ENCODE measurements at regions not wholly inside any gene's neighbourhood (a gene's known extent, or its start where the extent isn't known, plus 50 kb on each side); places are given as distances from the start of the nearest gene placed in this dataset.

DNA sequence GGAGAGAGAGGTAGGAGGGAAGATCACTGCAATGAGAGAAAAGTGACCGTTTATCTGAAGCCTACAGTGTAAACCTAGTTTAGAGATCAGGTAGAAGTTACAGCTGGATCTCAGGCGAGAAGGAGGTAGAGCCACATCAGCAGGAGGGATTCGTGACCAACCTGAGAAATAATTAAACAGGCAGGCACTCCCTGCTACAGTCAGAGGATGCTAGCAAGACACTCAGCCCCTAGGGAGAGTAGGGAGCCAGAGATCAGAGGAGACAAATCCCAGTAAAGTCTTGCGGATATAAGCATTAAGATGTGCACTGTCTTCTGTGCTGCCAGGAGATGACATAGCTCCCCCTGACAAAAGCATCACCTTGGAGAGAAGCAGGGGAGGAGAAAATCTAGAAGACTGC lies 629.1 kb upstream of the SLC39A10 start:
- ChIA-PET CTCF (no interaction called here), POLR2A (no interaction called here)
- Mint-ChIP-seq H3K9me3 (no peaks in the 10 kb centered on the region), H3K27ac (no peak overlapping the region), H3K4me1 (ENCODE audit: low read depth) (no peaks in the 10 kb centered on the region), H3K27me3 (peaks cover 5% of the 10 kb centered on the region), H3K4me3 (no peak overlapping the region), H3K36me3 (no peaks in the 10 kb centered on the region)
- intact Hi-C loops (cut with micrococcal nuclease), result no loop called here
- DNase-seq, result no peak

DNA sequence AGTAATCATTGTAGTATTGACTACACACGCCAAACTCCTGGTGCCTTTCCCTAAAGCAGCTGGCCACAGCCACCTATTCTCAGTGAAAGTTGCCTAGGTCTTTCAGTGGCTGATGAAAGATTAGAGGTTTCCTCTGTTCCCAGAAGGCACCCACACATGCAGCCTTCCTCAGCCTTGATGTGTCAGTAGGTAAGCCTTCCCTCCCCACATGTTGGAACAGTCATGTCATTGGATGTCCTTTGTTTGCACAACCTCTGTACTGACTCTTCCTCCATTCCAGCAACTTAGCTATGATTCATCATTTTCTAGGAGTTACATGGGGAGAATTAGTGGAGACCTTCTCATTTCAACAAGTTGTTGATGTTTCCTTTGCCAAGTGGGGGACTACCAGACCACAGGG lies 630.8 kb upstream of the SLC39A10 start:
- H3K4me1 Mint-ChIP-seq (ENCODE audit: low read depth), result peaks cover 8% of the 10 kb centered on the region
- H3K36me3 Mint-ChIP-seq, result no peaks in the 10 kb centered on the region
- ChIA-PET POLR2A (no interaction called here), CTCF (no interaction called here)
- no peak overlapping the region for H3K4me3 Mint-ChIP-seq
- H3K9me3 Mint-ChIP-seq, result no peaks in the 10 kb centered on the region
- H3K27me3 Mint-ChIP-seq, result peaks cover 5% of the 10 kb centered on the region
- no peak for DNase-seq
- no peak overlapping the region for H3K27ac Mint-ChIP-seq
- intact Hi-C loops (cut with micrococcal nuclease), result no loop called here

DNA sequence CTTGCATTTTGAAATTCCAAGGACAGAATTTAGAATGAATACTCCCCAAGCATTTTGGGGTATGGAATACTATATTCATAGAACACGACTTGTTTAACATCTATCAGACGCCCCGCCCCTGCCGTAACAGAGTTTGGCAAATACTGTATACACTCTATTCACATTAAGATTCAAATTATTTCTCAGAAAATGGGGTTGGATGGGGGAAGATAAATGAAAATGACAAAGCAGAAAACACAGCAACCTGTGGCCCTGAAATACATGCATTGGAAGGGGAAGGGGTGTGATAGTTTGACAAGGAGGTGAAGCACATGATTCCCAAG lies 634.6 kb upstream of the SLC39A10 start:
- DNase-seq, result no peak
- POLR2A ChIA-PET, result no interaction called here
- Mint-ChIP-seq H3K9me3 (no peaks in the 10 kb centered on the region), H3K27ac (no peak overlapping the region), H3K4me1 (ENCODE audit: low read depth) (peaks cover 8% of the 10 kb centered on the region), H3K27me3 (peaks cover 5% of the 10 kb centered on the region), H3K4me3 (no peak overlapping the region), H3K36me3 (no peaks in the 10 kb centered on the region)
- CTCF ChIA-PET, result no interaction called here
- intact Hi-C loops (cut with micrococcal nuclease), result no loop called here

DNA sequence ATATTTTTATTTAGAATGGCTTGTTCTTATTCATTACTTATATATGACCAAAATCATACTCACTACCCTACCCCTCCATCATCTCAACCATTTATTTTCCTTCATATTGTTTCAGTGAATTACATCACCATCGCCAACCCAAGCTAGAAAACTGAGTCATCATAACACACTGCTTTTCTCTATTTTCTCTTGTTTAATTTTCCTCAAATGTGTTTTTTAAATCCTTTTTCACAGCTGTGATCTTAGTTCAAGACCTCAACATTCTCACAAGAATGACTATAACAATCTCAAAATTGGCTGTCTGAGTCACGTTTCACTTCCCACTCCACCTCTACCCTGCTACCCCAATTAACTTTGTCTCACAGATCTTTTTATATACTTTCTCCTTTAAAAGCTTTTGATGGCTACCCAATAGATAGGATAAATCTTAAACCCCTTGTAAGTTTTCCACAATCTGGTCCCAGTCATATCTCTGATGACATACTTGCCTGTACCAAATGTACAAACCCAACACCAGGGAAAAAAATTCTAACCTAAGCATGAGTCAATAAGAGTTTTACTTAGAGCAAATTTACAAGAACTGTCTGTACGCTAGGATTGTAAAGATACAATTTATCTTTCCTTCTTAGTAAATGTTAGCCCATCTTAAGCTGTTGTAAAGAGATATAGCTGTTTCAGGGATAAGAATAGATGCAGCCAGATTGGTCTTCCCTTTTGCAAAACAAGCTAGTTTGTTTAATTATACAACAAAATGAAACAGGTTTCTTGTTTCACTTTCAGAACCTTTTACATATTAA lies 635.1 kb upstream of the SLC39A10 start:
- no peaks in the 10 kb centered on the region for H3K36me3 Mint-ChIP-seq
- DNase-seq, result no peak
- ChIA-PET CTCF (interaction anchor here (0.5 kb wide), 1 partner anchor 1057 kb away, joined by 3 read pairs; no protein-coding TSS in a partner anchor), POLR2A (no interaction called here)
- H3K4me1 Mint-ChIP-seq (ENCODE audit: low read depth), result peaks cover 8% of the 10 kb centered on the region
- H3K27me3 Mint-ChIP-seq, result peaks cover 4% of the 10 kb centered on the region
- H3K4me3 Mint-ChIP-seq, result no peak overlapping the region
- H3K9me3 Mint-ChIP-seq, result no peaks in the 10 kb centered on the region
- H3K27ac Mint-ChIP-seq, result peak overlapping the region; percentile 5
- intact Hi-C loops (cut with micrococcal nuclease), result no loop called here

DNA sequence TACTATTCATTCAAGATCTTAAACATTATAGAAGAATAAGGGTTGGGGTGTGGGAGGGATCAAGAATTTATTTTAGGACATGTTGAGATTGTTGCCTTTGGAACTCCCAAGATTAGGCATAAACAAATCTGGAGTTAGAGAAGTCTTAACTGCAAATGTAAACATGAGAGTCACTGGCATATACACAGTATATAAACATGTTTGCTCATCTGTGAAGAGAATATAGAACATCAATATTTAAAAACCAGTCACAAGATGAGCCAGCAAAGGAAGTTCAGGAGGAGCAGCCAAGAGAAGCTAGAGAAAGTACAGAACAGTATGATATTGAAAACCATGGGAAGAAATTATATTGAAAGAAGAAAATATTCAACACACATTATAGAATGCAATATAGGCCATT lies 638.6 kb upstream of the SLC39A10 start:
- intact Hi-C loops (cut with micrococcal nuclease), result no loop called here
- no peaks in the 10 kb centered on the region for H3K9me3 Mint-ChIP-seq

DNA sequence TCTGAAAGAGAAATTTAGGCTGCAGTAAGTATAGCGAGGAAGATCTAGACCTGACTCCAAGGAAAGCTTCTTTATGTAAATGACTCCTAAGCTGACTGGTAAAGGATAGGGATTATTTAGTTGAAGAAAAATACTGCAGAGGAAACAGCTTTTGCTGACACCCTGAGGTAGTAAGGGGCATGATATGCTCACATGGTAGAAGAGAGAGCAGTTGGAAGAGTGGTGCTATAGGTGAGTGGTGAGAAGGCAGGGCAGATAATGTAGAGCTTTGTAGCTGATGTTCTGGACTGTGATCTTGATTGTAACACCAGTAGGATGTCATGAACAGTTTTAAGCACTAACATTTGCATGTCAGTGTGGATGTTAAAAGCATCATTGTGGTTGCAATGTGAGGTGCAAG lies 639.1 kb upstream of the SLC39A10 start:
- intact Hi-C loops (cut with micrococcal nuclease), result no loop called here
- no peak overlapping the region for H3K27ac Mint-ChIP-seq
- H3K4me3 Mint-ChIP-seq, result no peak overlapping the region
- H3K4me1 Mint-ChIP-seq (ENCODE audit: low read depth), result peaks cover 8% of the 10 kb centered on the region
- H3K36me3 Mint-ChIP-seq, result no peaks in the 10 kb centered on the region
- POLR2A ChIA-PET, result no interaction called here
- no peaks in the 10 kb centered on the region for H3K9me3 Mint-ChIP-seq
- no peak for DNase-seq
- H3K27me3 Mint-ChIP-seq, result no peaks in the 10 kb centered on the region
- CTCF ChIA-PET, result no interaction called here

More for the DNA sequence above, 638.6 kb upstream of the SLC39A10 start:
- no peak overlapping the region for H3K27ac Mint-ChIP-seq
- peaks cover 8% of the 10 kb centered on the region for H3K4me1 Mint-ChIP-seq (ENCODE audit: low read depth)
- ChIA-PET CTCF (no interaction called here), POLR2A (no interaction called here)
- no peak overlapping the region for H3K4me3 Mint-ChIP-seq
- no peaks in the 10 kb centered on the region for H3K36me3 Mint-ChIP-seq
- H3K27me3 Mint-ChIP-seq, result no peaks in the 10 kb centered on the region
- no peak for DNase-seq

DNA sequence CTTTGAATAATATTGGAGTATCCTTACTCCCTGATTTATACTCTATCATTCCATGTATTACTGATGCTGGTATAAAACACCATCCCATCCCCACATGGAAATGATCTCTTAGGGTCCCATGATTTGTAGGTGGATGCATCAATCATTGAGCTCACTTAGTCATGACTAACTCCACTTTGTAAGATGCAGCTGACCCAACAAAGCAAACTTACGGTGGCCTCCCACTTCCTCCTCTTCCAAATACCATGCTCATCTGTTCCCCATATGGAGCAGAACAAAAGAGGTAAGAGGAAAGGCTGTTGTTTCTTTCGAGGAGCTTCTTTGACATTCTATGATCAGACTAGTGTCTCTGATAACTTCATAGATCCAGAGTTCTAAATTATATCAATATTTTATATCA lies 640.2 kb upstream of the SLC39A10 start:
- H3K4me3 Mint-ChIP-seq, result no peak overlapping the region
- POLR2A ChIA-PET, result no interaction called here
- no peaks in the 10 kb centered on the region for H3K9me3 Mint-ChIP-seq
- no peak overlapping the region for H3K27ac Mint-ChIP-seq
- peaks cover 3% of the 10 kb centered on the region for H3K4me1 Mint-ChIP-seq (ENCODE audit: low read depth)
- no peaks in the 10 kb centered on the region for H3K27me3 Mint-ChIP-seq
- DNase-seq, result no peak
- intact Hi-C loops (cut with micrococcal nuclease), result no loop called here
- no peaks in the 10 kb centered on the region for H3K36me3 Mint-ChIP-seq
- CTCF ChIA-PET, result no interaction called here

DNA sequence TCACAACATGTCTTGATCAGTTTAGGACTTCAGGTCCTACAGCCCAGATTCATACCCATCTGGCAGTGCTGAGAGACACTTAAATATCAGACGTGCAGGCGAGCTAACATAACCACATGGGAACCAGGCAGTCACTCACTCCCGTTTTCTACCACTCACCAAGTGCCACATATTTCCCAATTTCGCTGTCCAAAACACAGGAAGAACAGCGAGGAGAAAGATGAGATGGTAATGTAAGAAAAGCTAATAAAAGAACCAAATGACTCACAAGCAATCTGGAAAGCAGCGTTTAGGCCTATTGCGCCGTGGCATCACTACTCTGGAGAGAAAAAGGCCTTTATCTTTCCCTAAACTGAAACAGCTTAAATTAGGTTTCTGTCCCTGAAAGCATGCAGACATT lies 647.8 kb upstream of the SLC39A10 start:
- CTCF ChIA-PET, result no interaction called here
- Mint-ChIP-seq H3K4me3 (no peak overlapping the region), H3K27ac (no peak overlapping the region)

DNA sequence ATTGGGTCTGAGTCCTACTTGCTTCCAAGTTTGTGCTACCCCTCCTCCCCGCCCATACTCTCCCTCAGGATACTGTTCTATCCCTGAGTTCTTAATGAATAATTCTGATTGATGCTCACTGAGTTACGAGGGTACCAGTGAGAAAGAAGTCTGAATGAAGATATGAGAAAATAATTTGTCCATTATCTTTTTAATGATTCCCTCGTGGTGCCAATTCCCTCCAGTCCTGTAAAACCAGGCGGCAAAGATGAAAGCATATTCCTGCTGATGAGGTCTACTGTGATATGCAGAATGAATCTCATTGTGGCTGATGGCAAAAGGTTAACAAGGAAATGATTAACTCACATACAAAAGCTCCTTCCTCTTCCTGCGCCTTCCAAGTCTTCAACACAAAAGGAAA lies 650.2 kb upstream of the SLC39A10 start:
- Mint-ChIP-seq H3K4me3 (no peak overlapping the region), H3K4me1 (ENCODE audit: low read depth) (no peaks in the 10 kb centered on the region), H3K27me3 (peaks cover 2% of the 10 kb centered on the region), H3K36me3 (no peaks in the 10 kb centered on the region), H3K27ac (no peak overlapping the region), H3K9me3 (no peaks in the 10 kb centered on the region)
- no peak for DNase-seq
- CTCF ChIA-PET, result no interaction called here
- intact Hi-C loops (cut with micrococcal nuclease), result no loop called here
- POLR2A ChIA-PET, result no interaction called here

More for the DNA sequence above, 647.8 kb upstream of the SLC39A10 start:
- DNase-seq, result no peak
- Mint-ChIP-seq H3K27me3 (no peaks in the 10 kb centered on the region), H3K4me1 (ENCODE audit: low read depth) (no peaks in the 10 kb centered on the region), H3K9me3 (no peaks in the 10 kb centered on the region), H3K36me3 (no peaks in the 10 kb centered on the region)
- POLR2A ChIA-PET, result no interaction called here
- intact Hi-C loops (cut with micrococcal nuclease), result no loop called here

DNA sequence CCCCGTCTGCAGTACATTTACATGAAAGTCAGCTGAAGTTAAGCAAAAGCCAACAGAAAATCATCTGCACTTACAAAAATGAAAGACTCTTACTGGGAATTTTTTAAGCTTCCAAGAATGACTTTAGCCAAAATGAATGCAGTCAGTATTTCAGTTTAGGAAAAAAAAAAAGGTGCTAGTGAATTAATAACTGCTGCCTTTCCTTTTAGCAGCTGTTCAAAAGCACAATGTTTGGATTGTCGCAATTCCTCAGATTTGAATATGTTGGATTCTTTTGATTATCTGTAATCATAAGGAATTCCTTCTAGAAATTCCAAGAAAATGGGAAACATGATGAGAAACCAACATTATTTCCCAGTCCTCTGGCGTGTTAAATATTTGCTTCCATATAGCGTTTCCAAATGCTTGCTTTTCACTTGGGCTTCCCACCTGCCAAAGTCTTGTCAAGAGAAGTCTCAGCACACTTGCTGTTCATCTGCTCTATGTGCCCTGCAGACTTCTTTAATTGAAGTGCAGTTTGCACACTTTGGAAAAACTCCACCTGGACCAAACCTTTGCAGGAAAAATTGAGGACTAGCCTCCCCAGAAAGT lies 653.0 kb upstream of the SLC39A10 start:
- Mint-ChIP-seq H3K4me3 (no peak overlapping the region), H3K36me3 (no peaks in the 10 kb centered on the region), H3K27me3 (peaks cover 2% of the 10 kb centered on the region), H3K4me1 (ENCODE audit: low read depth) (no peaks in the 10 kb centered on the region), H3K27ac (no peak overlapping the region), H3K9me3 (no peaks in the 10 kb centered on the region)
- ChIA-PET CTCF (interaction anchor here (1.0 kb wide), 1 partner anchor 9 kb away, joined by 3 read pairs; no protein-coding TSS in a partner anchor), POLR2A (no interaction called here)
- DNase-seq, result no peak
- intact Hi-C loops (cut with micrococcal nuclease), result no loop called here

DNA sequence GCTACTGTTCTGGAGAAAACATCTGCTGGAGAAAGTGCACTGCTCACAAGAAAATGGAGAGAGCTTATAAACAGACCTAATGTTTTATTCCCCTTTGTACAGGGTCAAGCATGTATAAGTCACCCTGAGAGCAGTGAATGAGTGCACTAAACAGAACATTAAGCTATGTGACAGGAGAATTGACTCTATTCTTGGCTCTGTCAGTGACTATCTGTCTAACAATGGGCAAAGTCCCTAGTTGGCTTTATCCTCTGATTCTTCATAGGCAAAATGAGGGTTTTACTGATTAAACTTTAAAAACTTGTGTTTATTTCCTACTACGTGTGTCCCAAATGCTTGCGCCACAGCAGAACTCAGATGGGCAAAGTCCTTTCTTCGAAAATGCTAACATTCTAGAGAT lies 655.1 kb upstream of the SLC39A10 start:
- Mint-ChIP-seq H3K4me1 (ENCODE audit: low read depth) (no peaks in the 10 kb centered on the region), H3K9me3 (no peaks in the 10 kb centered on the region), H3K27ac (no peak overlapping the region), H3K4me3 (no peak overlapping the region), H3K27me3 (peaks cover 2% of the 10 kb centered on the region), H3K36me3 (no peaks in the 10 kb centered on the region)
- intact Hi-C loops (cut with micrococcal nuclease), result no loop called here
- ChIA-PET POLR2A (no interaction called here), CTCF (no interaction called here)
- no peak for DNase-seq

DNA sequence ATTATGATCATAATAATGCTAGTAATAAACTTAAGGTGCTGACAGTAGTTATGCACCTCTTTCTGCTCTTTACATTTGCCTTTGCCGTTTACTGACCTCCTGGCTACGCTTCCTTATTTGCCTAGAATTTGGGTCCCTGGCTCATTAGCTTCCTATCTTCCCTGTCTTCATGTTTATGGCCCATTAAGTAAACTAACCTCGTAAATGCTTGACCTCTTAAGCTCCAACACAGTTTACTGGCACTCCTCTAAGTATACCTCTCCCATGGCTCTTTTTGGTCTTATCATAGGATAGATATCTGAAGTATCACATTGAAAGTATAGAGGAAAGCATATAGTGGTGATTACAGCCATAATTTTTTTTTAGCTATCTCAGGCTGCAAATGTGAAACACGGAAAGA lies 657.3 kb upstream of the SLC39A10 start:
- no peak overlapping the region for H3K4me3 Mint-ChIP-seq
- intact Hi-C loops (cut with micrococcal nuclease), result no loop called here
- no peak overlapping the region for H3K27ac Mint-ChIP-seq
- no peaks in the 10 kb centered on the region for H3K4me1 Mint-ChIP-seq (ENCODE audit: low read depth)
- ChIA-PET CTCF (interaction anchor here (0.7 kb wide), 1 partner anchor 33 kb away, joined by 3 read pairs; no protein-coding TSS in a partner anchor), POLR2A (no interaction called here)
- DNase-seq, result no peak
- no peaks in the 10 kb centered on the region for H3K36me3 Mint-ChIP-seq
- H3K9me3 Mint-ChIP-seq, result no peaks in the 10 kb centered on the region
- peaks cover 2% of the 10 kb centered on the region for H3K27me3 Mint-ChIP-seq

DNA sequence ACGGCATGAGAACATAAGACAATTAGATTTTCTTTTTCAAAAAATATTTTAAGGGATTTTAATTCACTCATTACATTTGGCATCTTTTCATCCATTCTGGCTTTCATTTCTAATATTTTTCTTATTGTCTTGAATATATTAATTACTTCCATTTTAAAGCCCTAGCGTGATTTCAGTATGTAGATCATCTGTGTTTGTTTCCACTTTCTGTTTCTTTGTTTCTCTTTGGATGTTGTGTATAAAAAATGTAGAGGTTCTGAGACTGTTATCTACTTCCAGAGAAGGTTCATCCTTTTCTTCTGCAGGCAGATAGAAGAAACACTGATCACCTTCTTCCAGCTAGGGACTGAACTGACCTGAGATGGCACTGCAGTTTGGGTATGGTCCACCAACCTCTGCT lies 664.4 kb upstream of the SLC39A10 start:
- Mint-ChIP-seq H3K27ac (no peak overlapping the region), H3K9me3 (no peaks in the 10 kb centered on the region), H3K36me3 (no peaks in the 10 kb centered on the region), H3K4me1 (ENCODE audit: low read depth) (no peaks in the 10 kb centered on the region), H3K4me3 (no peak overlapping the region), H3K27me3 (no peaks in the 10 kb centered on the region)
- ChIA-PET POLR2A (no interaction called here), CTCF (no interaction called here)
- intact Hi-C loops (cut with micrococcal nuclease), result no loop called here
- DNase-seq, result no peak

Data from activated CD4-positive, alpha-beta memory T cell treated with anti-CD3 and anti-CD28 coated beads for 36 hours (primary cell).